Ovary (tissue), 7 donors: ENCODE measurements at regions not wholly inside any gene's neighbourhood (a gene's known extent, or its start where the extent isn't known, plus 50 kb on each side); places are given as distances from the start of the nearest gene placed in this dataset.

Experiments used
- DNase-seq, 5 donors: peaks; one replicate each; pipeline ENCODE4 v3.0.0-alpha.2; 2019 to 2020
- H3K27ac ChIP-seq, 2 donors: fragments of 200-600 bp; one replicate each; pipeline versions ENCODE4 v1.5.1 to v1.8.0; 2019 to 2022
- H3K27me3 ChIP-seq: fragments of 200-600 bp; one replicate; pipeline ENCODE4 v1.8.0; 2022
- H3K36me3 ChIP-seq: fragments of 200-600 bp; sonication (generic); one replicate; pipeline ENCODE4 v1.5.1; 2019
- H3K4me1 ChIP-seq: one replicate; pipeline ENCODE4 v1.8.1; 2013; ENCODE audit warnings: mild to moderate bottlenecking, moderate library complexity; ENCODE audit not compliant: insufficient read depth
- H3K4me3 ChIP-seq: fragments of 200-600 bp; sonication (generic); one replicate; pipeline ENCODE4 v1.5.1; 2017
- H3K9me3 ChIP-seq, 2 donors: fragments of 200-600 bp in 1 of 2; sonication (generic) in 1 of 2; one replicate each; pipeline versions ENCODE4 v1.5.1 to v1.8.1; 2013 to 2019; ENCODE audit warnings: mild to moderate bottlenecking in 1 of 2, moderate library complexity in 1 of 2
- EP300 ChIP-seq: sonication (generic); formaldehyde crosslinking; IDR thresholded peaks from one replicate; pipeline ENCODE4 v1.6.1; 2017; ENCODE audit warnings: antibody characterized with exemption
- POLR2A ChIP-seq: fragments of 450-650 bp; IDR thresholded peaks from one replicate; pipeline ENCODE4 v1.6.1; 2017; ENCODE audit warnings: antibody characterized with exemption, mild to moderate bottlenecking, moderate library complexity
- WGBS, 3 donors: extraction: QIAGEN DNeasy Blood & Tissue Kit in 1 of 3; methylation state at CpG; one replicate each; pipeline versions ENCODE4 v1.1.5 to v1.1.7; 2013 to 2017; 5-methylcytosine and 5-hydroxymethylcytosine counted together
- intact Hi-C, 4 donors: fragments of 100-400 bp; cut with DNase I; formaldehyde crosslinking; loops; one replicate each; pipeline versions ENCODE4 v1.11.0 to v1.15.1; 2022 to 2023
- TF ChIP-seq, protein P1 (sequence below), 3 donors: fragments of 450-650 bp in 2 of 3; fragments of 200-600 bp in 1 of 3; IDR thresholded peaks; one replicate each; pipeline versions ENCODE4 v1.5.1 to v1.8.0; 2016 to 2022; ENCODE audit warnings: antibody characterized with exemption in 3 of 3, mild to moderate bottlenecking in 1 of 3
- donor health status: DM: no; HTN: no; CAD: no; lungs with moderate emphysema.
- donor health status: DM: no; HTN: no; CAD: no.
- donor health status: Bipolar disorder and iron deficiency.
- donor health status: DM: no; HTN: no; CAD: no.
- donor health status: DM: yes; HTN: yes; CAD: no.

DNA sequence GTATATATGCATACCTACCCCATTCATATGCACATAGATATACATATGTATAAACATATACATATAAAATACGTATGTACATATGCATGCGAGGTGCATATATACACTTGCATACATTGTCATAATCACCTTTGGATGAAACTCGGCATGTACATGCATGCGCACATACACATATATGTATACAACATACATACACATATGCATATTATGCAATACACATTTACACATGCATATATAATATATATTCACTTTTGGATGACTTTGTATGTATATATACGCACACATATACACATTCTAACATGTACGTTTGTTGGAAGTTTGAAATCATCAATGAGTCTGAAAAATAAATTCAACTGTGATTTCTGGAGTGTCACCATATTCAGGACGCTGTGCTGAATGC lies 401.6 kb upstream of the TBX3 start:
- no peak for DNase-seq
- Histone ChIP-seq H3K27me3 (no peaks in the 10 kb centered on the region), H3K4me3 (no peak overlapping the region), H3K27ac (no peak overlapping the region), H3K36me3 (no peaks in the 10 kb centered on the region), H3K4me1 (no peaks in the 10 kb centered on the region), H3K9me3 (no peaks in the 10 kb centered on the region)
- intact Hi-C loops: no loop called here
- 94 to 96% (median 94%) methylated on average over 7 of the region's 7 CpGs for WGBS, 3 donors
- no peak for TF ChIP-seq POLR2A
- TF ChIP-seq, protein P1, sequence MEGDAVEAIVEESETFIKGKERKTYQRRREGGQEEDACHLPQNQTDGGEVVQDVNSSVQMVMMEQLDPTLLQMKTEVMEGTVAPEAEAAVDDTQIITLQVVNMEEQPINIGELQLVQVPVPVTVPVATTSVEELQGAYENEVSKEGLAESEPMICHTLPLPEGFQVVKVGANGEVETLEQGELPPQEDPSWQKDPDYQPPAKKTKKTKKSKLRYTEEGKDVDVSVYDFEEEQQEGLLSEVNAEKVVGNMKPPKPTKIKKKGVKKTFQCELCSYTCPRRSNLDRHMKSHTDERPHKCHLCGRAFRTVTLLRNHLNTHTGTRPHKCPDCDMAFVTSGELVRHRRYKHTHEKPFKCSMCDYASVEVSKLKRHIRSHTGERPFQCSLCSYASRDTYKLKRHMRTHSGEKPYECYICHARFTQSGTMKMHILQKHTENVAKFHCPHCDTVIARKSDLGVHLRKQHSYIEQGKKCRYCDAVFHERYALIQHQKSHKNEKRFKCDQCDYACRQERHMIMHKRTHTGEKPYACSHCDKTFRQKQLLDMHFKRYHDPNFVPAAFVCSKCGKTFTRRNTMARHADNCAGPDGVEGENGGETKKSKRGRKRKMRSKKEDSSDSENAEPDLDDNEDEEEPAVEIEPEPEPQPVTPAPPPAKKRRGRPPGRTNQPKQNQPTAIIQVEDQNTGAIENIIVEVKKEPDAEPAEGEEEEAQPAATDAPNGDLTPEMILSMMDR (IDR thresholded peaks at IDR 0.05): no peak
- no peak for TF ChIP-seq EP300

DNA sequence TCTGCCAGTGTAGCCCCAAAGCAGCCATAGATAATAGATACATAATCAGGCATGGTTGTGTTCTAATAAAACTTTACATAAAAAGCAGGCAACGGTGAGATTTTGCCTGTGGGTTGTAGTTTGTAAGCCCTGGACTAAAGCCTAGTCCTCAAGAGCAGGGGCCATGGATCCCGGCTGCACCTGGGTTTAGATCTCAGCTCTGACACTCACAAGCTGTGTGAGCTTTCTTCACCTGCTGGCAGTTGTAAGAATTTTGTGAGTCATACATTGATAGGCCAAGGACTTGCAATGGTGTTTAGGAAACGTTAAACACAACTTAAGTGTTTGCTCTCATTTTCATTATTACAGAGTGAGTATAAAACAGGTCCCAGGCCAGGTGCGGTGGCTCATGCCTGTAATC lies 395.8 kb upstream of the TBX3 start:
- no peak overlapping the region for H3K4me3 ChIP-seq

DNA sequence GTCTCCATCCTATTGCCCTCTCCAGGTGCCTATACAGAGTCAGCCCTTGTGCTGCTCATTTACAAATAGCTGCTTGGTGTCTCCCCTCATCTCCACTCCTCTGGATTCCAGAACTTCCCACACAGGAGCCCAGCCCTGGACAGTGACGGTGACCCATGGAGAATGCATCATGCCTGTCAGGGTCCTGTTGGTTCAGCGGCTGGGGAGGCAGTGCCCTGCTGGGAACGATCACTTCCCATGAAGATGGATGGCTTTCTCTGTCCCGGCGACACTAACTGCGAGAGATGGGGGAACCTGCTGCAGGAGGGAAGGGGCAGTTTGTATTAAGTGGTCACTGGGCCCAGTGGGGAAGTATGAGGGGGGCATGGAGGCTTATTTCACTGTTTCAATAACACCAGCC lies 395.0 kb upstream of the TBX3 start:
- intact Hi-C loops: no loop called here
- no peak for TF ChIP-seq POLR2A
- no peak for TF ChIP-seq EP300
- TF ChIP-seq, protein P1 (IDR thresholded peaks at IDR 0.05): no peak
- no peak for DNase-seq
- Histone ChIP-seq H3K4me1 (no peaks in the 10 kb centered on the region), H3K27ac (no peak overlapping the region), H3K4me3 (no peak overlapping the region), H3K27me3 (no peaks in the 10 kb centered on the region), H3K36me3 (no peaks in the 10 kb centered on the region), H3K9me3 (no peaks in the 10 kb centered on the region)
- 65 to 77% (median 73%) methylated on average over 6 of the region's 6 CpGs for WGBS, 3 donors

More for the DNA sequence above, 395.8 kb upstream of the TBX3 start:
- no peak for DNase-seq
- intact Hi-C loops: no loop called here
- TF ChIP-seq POLR2A: no peak
- TF ChIP-seq, protein P1 (IDR thresholded peaks at IDR 0.05): no peak
- Histone ChIP-seq H3K27me3 (no peaks in the 10 kb centered on the region), H3K9me3 (no peaks in the 10 kb centered on the region), H3K36me3 (no peaks in the 10 kb centered on the region), H3K4me1 (no peaks in the 10 kb centered on the region), H3K27ac (no peak overlapping the region)
- 53 to 71% (median 69%) methylated on average over 4 of the region's 4 CpGs for WGBS, 3 donors

DNA sequence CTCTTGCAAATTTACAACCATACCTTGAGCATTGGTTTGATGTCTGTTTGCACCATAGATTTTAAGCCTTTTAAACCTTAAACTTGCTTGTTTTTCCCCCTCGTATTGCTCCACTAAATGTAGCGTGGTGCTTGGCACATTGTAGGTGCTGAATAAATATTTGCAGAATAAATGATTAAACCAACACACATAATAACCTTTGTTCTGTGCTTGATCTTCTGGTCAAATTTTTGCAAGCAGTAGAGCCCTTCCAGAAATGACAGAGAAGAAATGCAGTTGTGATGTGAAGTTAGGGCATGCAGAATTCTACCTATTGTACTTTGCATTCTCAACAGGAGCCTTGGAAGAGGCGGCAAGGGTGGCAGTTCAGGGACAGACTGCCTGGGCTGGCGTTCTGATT lies 394.4 kb upstream of the TBX3 start:
- intact Hi-C loops: no loop called here
- Histone ChIP-seq H3K27ac (no peak overlapping the region), H3K4me3 (no peak overlapping the region), H3K4me1 (no peaks in the 10 kb centered on the region), H3K36me3 (no peaks in the 10 kb centered on the region), H3K9me3 (no peaks in the 10 kb centered on the region), H3K27me3 (no peaks in the 10 kb centered on the region)
- DNase-seq: no peak
- WGBS, 3 donors: 65 to 80% (median 71%) methylated on average over 4 of the region's 4 CpGs
- TF ChIP-seq POLR2A (no peak), EP300 (no peak)
- TF ChIP-seq, protein P1 (IDR thresholded peaks at IDR 0.05): no peak
